GM12864 (cell line): ENCODE measurements at regions not wholly inside any gene's neighbourhood (a gene's known extent, or its start where the extent isn't known, plus 50 kb on each side); places are given as distances from the start of the nearest gene placed in this dataset.

Experiments used
- DNase-seq: peaks from one replicate; pipeline ENCODE4 v3.0.0-alpha.2; 2011; ENCODE audit warnings: low read depth
- H3K4me3 ChIP-seq: 2 replicates; pipeline ENCODE4 v1.5.1; 2011; ENCODE audit warnings: mild to moderate bottlenecking, low read depth, low read length, control low read depth
- TF ChIP-seq, protein P1 (sequence below): IDR thresholded peaks from 2 replicates; pipeline ENCODE4 v1.5.1; 2011; ENCODE audit warnings: low read depth, mild to moderate bottlenecking, moderate library complexity, low read length, control low read depth, inconsistent platforms; ENCODE audit errors: missing control alignments

DNA sequence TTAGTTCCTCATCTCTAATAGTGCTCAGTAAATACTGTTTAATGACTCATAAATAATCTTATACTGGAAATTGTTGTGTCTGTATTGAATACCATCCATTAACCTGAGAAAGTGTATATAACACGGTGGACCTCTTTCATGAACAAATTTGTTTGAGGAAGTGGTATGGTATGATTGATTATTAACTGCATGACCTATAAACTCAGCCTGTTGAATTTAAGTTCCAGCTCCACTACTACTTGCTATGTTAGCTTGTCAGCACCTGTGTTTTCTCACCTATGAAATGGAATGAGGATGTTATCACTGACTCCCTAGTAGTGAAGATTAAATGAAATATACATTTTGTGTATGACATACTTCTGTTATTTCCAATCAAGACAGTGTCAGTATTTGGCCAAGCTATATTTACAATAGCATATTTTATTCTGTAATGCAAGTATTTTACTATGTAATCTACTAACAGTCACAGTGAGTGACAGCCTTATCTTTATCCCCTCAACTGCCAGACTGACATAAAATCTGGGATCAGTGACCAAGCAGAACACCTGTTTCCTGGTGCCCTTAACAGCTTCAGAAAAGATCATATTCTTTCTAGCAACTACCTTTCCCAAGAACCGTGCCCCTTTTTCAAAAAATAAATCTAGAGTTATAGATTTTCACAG lies 77.3 kb upstream of the ITGA1 start:
- DNase-seq = no peak
- H3K4me3 ChIP-seq = no peak overlapping the region
- TF ChIP-seq, protein P1, sequence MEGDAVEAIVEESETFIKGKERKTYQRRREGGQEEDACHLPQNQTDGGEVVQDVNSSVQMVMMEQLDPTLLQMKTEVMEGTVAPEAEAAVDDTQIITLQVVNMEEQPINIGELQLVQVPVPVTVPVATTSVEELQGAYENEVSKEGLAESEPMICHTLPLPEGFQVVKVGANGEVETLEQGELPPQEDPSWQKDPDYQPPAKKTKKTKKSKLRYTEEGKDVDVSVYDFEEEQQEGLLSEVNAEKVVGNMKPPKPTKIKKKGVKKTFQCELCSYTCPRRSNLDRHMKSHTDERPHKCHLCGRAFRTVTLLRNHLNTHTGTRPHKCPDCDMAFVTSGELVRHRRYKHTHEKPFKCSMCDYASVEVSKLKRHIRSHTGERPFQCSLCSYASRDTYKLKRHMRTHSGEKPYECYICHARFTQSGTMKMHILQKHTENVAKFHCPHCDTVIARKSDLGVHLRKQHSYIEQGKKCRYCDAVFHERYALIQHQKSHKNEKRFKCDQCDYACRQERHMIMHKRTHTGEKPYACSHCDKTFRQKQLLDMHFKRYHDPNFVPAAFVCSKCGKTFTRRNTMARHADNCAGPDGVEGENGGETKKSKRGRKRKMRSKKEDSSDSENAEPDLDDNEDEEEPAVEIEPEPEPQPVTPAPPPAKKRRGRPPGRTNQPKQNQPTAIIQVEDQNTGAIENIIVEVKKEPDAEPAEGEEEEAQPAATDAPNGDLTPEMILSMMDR = no peak

DNA sequence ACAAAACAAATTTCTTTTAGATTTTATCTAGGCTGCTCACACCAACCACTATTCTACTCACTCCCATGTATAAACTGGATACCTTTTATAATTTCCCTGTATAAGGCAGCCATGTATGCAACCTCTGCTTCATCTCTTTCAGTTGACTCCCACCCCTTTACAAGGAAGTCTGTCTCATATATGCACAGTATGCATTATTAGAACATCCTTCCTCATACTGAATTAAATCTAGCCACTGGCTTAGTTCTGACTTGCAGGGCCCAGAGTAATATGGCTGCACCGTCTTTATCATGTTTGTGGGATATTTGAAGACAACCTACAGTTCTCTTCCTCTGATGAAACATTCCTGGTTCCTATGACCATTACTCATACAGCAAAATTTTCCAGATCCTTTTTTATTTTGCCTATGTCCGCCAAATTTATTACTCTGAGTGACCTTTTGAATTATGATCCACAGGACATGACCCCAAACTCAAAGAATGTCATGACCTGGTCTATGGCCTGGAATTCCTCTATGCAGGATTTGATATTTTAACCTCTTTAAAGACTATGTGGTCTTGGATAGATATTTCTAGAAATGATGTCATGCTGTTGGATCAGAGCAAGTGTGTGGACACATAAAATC lies 76.6 kb upstream of the ITGA1 start:
- no peak overlapping the region for H3K4me3 ChIP-seq
- DNase-seq = no peak
- TF ChIP-seq, protein P1 = no peak

DNA sequence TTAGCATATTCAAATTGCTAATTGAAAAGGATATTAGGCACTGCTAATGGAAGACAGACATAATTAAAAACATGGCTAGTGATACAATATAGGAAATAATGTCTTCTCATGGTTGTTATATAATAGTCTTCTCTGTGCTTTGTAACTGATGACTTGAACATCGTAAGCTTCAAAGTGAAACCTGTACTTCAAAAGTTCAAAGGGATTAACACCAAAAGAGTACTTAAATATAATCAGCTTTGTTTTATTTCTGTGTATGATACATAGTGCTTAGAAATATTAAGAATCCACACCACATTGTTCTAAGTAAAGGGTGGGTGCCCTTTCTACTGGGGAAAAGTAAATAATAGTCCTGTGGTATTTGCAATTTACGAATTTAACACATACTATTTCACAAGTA lies 75.4 kb upstream of the ITGA1 start:
- TF ChIP-seq, protein P1 = no peak
- DNase-seq = no peak
- no peak overlapping the region for H3K4me3 ChIP-seq

DNA sequence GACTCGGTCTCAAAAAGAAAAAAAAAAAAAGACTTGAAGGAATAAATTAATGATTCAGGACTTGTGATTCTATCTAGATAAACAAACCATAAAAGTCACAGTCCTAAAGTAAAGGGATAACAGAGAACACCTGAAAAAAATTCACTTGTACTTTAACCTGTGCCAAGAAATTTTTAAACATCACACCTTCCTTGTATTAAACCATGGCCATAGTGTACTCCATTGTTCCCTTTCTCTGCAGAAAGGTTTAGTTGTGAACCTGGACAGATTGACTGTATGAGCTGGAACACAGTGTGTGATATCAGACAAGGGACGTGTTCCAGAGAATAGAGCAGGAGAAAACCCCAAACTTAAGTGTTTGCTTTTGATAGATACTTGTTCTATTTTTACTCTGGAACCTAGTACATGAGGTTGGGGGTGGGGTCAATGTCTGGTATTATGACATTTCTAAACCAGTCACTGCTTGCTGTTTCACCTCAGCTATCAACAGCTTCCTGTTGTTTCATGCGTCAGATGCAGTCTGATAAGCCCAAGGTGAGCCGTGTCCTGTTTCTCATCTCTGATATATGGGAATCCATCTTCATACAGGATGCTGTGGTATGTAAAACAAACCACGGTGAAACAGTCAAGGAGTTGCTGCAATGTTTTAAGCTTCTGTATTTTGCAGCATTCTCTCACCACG lies 62.5 kb upstream of the ITGA1 start:
- no peak overlapping the region for H3K4me3 ChIP-seq
- no peak for DNase-seq
- TF ChIP-seq, protein P1 = no peak

DNA sequence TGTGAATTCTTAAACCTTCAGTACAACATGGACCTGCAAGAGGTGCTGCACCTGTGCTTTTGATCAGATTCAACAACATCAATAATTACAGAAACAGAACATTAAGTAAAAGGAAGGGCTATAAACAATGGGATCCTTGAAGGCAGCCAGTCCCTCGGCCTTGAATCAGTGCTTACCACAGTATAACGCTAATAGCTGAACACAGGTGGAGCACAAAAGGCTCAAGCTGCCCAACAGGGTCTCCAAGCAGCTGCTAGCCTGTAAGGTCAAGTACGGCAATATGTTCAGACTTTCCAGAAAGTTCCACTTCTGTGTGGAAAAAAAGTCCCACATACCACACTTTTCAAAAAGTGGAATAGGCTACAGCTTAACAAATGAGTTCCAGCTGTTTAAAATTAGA lies 61.9 kb upstream of the ITGA1 start:
- TF ChIP-seq, protein P1 = no peak
- DNase-seq = no peak
- no peak overlapping the region for H3K4me3 ChIP-seq

DNA sequence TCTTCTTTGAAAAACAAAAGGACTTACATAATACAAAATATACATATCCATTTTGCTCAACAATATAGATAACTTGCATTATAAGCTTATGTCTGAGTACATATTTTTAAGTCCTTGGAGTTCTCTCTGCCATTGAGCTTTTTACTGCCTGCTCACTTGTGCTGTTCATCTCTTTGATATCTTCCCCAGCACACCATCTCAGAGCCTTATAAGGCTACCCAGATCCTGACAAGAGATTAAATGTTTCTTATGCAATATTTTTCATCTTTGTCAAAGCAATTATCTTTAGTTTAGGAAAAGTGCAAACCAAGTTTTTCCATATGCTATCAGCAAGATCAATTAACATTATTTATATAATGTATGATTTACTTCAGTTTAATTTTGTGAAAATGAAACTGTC lies 60.7 kb upstream of the ITGA1 start:
- DNase-seq = no peak
- no peak overlapping the region for H3K4me3 ChIP-seq
- TF ChIP-seq, protein P1 = no peak
